SK-N-MC (cell line): ENCODE measurements at regions not wholly inside any gene's neighbourhood (a gene's known extent, or its start where the extent isn't known, plus 50 kb on each side); places are given as distances from the start of the nearest gene placed in this dataset.
"Not testable (repeated sequence)": the region's sequence is repeated elsewhere in the genome, so short reads cannot be mapped to it uniquely, and the experiment has no call there.

Experiments
- EZH2 ChIP-seq: fragments of 200-600 bp; sonication (generic); IDR thresholded peaks from one replicate; pipeline ENCODE4 v1.6.1; 2017; ENCODE audit warnings: antibody characterized with exemption
- POLR2AphosphoS5 ChIP-seq: IDR thresholded peaks from 2 replicates; pipeline ENCODE4 v1.6.1; 2012; ENCODE audit warnings: mild to moderate bottlenecking, low read depth, low read length, borderline replicate concordance

- TF ChIP-seq EZH2, POLR2AphosphoS5: not testable (repeated sequence)
These were observed 160.5 kb upstream of the ZNF648 start for GRCh38 chr1:182221990-182222389.
